PC-3 (cell line): ENCODE measurements at regions not wholly inside any gene's neighbourhood (a gene's known extent, or its start where the extent isn't known, plus 50 kb on each side); places are given as distances from the start of the nearest gene placed in this dataset.

Experiments used
- CTCF ChIP-seq: fragments of 300-600 bp; sonication (generic); conservative IDR thresholded peaks from 2 replicates; pipeline ENCODE4 v1.5.1; 2017; ENCODE audit warnings: antibody characterized with exemption, low read depth, mild to moderate bottlenecking, low read length
- EZH2 ChIP-seq: fragments of 300-600 bp; sonication (generic); IDR thresholded peaks from one replicate; pipeline ENCODE4 v1.6.1; 2017; ENCODE audit warnings: antibody characterized with exemption, mild to moderate bottlenecking, low read length; ENCODE audit not compliant: unreplicated experiment

DNA sequence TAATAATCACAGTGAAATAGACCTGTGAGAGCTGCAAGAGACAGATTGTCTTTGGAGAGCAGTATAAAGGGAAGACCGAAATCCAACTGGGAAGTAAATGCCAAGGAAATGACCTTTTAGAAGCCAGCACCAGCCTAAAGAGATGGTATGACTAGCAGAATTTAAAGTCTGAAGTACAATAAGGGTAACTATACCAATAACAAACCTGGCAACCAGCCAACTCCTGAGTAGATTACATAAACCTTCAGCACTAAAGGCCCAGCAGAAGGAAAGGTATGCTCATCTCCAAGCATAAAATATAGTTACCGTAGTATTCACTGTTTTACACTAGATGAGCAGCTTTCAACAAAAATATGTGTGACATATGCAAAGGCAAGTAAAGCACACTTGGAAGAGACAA lies 155.1 kb upstream of the SATB1 start:
- no peak for TF ChIP-seq CTCF
- no peak for TF ChIP-seq EZH2
